WI38 (cell line): ENCODE measurements at regions not wholly inside any gene's neighbourhood (a gene's known extent, or its start where the extent isn't known, plus 50 kb on each side); places are given as distances from the start of the nearest gene placed in this dataset.
"Not testable (repeated sequence)": the region's sequence is repeated elsewhere in the genome, so short reads cannot be mapped to it uniquely, and the experiment has no call there.

Source experiments
- H3K4me3 ChIP-seq: 2 replicates; pipeline ENCODE4 v1.5.1; 2011; ENCODE audit warnings: low read depth, mild to moderate bottlenecking, control low read depth, low read length
- CTCF ChIP-seq: IDR thresholded peaks from 2 replicates; pipeline ENCODE4 v1.5.1; 2012; ENCODE audit warnings: low read depth, mild to moderate bottlenecking, control low read depth, low read length

GRCh38 chr5:166639151-166639550 lies 1652.3 kb upstream of the WWC1 start:
- H3K4me3 ChIP-seq = no peak overlapping the region
- no peak for TF ChIP-seq CTCF

GRCh38 chr5:166640136-166640535 lies 1651.3 kb upstream of the WWC1 start:
- not testable (repeated sequence) for H3K4me3 ChIP-seq

GRCh38 chr5:166648736-166649135 lies 1642.7 kb upstream of the WWC1 start:
- no peak for TF ChIP-seq CTCF
- H3K4me3 ChIP-seq = no peak overlapping the region

GRCh38 chr5:166649676-166650075 lies 1641.8 kb upstream of the WWC1 start:
- TF ChIP-seq CTCF = no peak
- H3K4me3 ChIP-seq = no peak overlapping the region

GRCh38 chr5:166651234-166651633 lies 1640.2 kb upstream of the WWC1 start:
- no peak for TF ChIP-seq CTCF
- no peak overlapping the region for H3K4me3 ChIP-seq

GRCh38 chr5:166671811-166672210 lies 1619.6 kb upstream of the WWC1 start:
- H3K4me3 ChIP-seq = no peak overlapping the region
- TF ChIP-seq CTCF = no peak

- TF ChIP-seq CTCF = no peak
- no peak overlapping the region for H3K4me3 ChIP-seq
Observed at GRCh38 chr5:166672431-166672830, 1619.0 kb upstream of the WWC1 start.

- no peak for TF ChIP-seq CTCF
Observed at GRCh38 chr5:166677891-166678290, 1613.6 kb upstream of the WWC1 start.

More at GRCh38 chr5:166677891-166678290, 1613.6 kb upstream of the WWC1 start:
- H3K4me3 ChIP-seq = no peak overlapping the region
